ENCODE measurements at regions not wholly inside any gene's neighbourhood (a gene's known extent, or its start where the extent isn't known, plus 50 kb on each side); places are given as distances from the start of the nearest gene placed in this dataset.

- TF ChIP-seq CTCF (IDR thresholded peaks at IDR 0.05) (no peak), POLR2A (IDR thresholded peaks at IDR 0.05) (no peak), EP300 (IDR thresholded peaks at IDR 0.05) (no peak), POLR2AphosphoS5 (IDR thresholded peaks at IDR 0.05) (no peak)
Measured at GRCh38 chr20:1805161-1805581, 90.0 kb upstream of the SIRPA start.

GRCh38 chr20:1804554-1804956 lies 90.7 kb upstream of the SIRPA start:
- Histone ChIP-seq H3K27ac (peak overlapping the region; percentile 93), H3K9me3 (no peaks in the 10 kb centered on the region), H3K36me3 (no peaks in the 10 kb centered on the region), H3K4me3 (no peak overlapping the region), H3K27me3 (no peaks in the 10 kb centered on the region), H3K4me1 (peaks cover 47% of the 10 kb centered on the region)
- TF ChIP-seq CTCF (IDR thresholded peaks at IDR 0.05) (no peak), POLR2AphosphoS5 (IDR thresholded peaks at IDR 0.05) (no peak), EP300 (IDR thresholded peaks at IDR 0.05) (no peak), POLR2A (IDR thresholded peaks at IDR 0.05) (no peak)
- 93% methylated on average over 4 of the region's 4 CpGs for WGBS
- no peak for DNase-seq (ENCODE audit: low spot score in 2 of 2)

More at GRCh38 chr20:1805161-1805581, 90.0 kb upstream of the SIRPA start:
- no peak for DNase-seq (ENCODE audit: low spot score in 2 of 2)
- Histone ChIP-seq H3K9me3 (no peaks in the 10 kb centered on the region), H3K4me3 (no peak overlapping the region), H3K4me1 (peaks cover 53% of the 10 kb centered on the region), H3K36me3 (no peaks in the 10 kb centered on the region), H3K27me3 (no peaks in the 10 kb centered on the region), H3K27ac (no peak overlapping the region)
- 61% methylated on average over 3 of the region's 4 CpGs for WGBS

GRCh38 chr20:1803932-1804501 lies 91.2 kb upstream of the SIRPA start:
- TF ChIP-seq EP300 (IDR thresholded peaks at IDR 0.05): no peak
- no peak for TF ChIP-seq CTCF (IDR thresholded peaks at IDR 0.05)
- TF ChIP-seq POLR2AphosphoS5 (IDR thresholded peaks at IDR 0.05): no peak
- no peak for TF ChIP-seq POLR2A (IDR thresholded peaks at IDR 0.05)
- no peaks in the 10 kb centered on the region for H3K9me3 ChIP-seq
- peak overlapping the region; percentile 93 for H3K27ac ChIP-seq
- peaks cover 45% of the 10 kb centered on the region for H3K4me1 ChIP-seq
- no peaks in the 10 kb centered on the region for H3K36me3 ChIP-seq
- 46% methylated on average over 10 of the region's 10 CpGs for WGBS
- no peaks in the 10 kb centered on the region for H3K27me3 ChIP-seq
- no peak for DNase-seq (ENCODE audit: low spot score in 2 of 2)
- peak overlapping the region; percentile 81 for H3K4me3 ChIP-seq

- H3K9me3 ChIP-seq: no peaks in the 10 kb centered on the region
- peak overlapping the region; percentile 93 for H3K27ac ChIP-seq
- DNase-seq (ENCODE audit: low spot score in 2 of 2): no peak
- H3K27me3 ChIP-seq: no peaks in the 10 kb centered on the region
- H3K4me1 ChIP-seq: peaks cover 45% of the 10 kb centered on the region
- TF ChIP-seq CTCF (IDR thresholded peaks at IDR 0.05): no peak
- TF ChIP-seq POLR2A (IDR thresholded peaks at IDR 0.05): peak in 1 of 2 donors; percentile 13
- WGBS: under 1% methylated on average over 52 of the region's 100 CpGs
- H3K36me3 ChIP-seq: no peaks in the 10 kb centered on the region
- peak overlapping the region; percentile 81 for H3K4me3 ChIP-seq
Measured at GRCh38 chr20:1803061-1803931, 91.9 kb upstream of the SIRPA start.

- peak overlapping the region; percentile 93 for H3K27ac ChIP-seq
Measured at GRCh38 chr20:1802385-1803060, 92.7 kb upstream of the SIRPA start.

More at GRCh38 chr20:1802385-1803060, 92.7 kb upstream of the SIRPA start:
- H3K9me3 ChIP-seq: no peaks in the 10 kb centered on the region
- H3K36me3 ChIP-seq: no peaks in the 10 kb centered on the region
- peaks cover 43% of the 10 kb centered on the region for H3K4me1 ChIP-seq
- H3K27me3 ChIP-seq: no peaks in the 10 kb centered on the region
- peak overlapping the region; percentile 81 for H3K4me3 ChIP-seq
- DNase-seq (ENCODE audit: low spot score in 2 of 2): no peak
- TF ChIP-seq EP300 (IDR thresholded peaks at IDR 0.05): no peak
- TF ChIP-seq POLR2A (IDR thresholded peaks at IDR 0.05): no peak
- peak; percentile 24 to 60 for TF ChIP-seq CTCF (IDR thresholded peaks at IDR 0.05)
- no peak for TF ChIP-seq POLR2AphosphoS5 (IDR thresholded peaks at IDR 0.05)
- under 1% methylated on average over 33 of the region's 35 CpGs for WGBS
